ENCODE measurements at regions not wholly inside any gene's neighbourhood (a gene's known extent, or its start where the extent isn't known, plus 50 kb on each side); places are given as distances from the start of the nearest gene placed in this dataset.
A peak's percentile ranks its signal among the peaks of the same experiment; 100 is the strongest.

- Histone ChIP-seq H3K27me3 (no peaks in the 10 kb centered on the region), H3K36me3 (no peaks in the 10 kb centered on the region), H3K27ac (no peak overlapping the region), H3K4me1 (peaks cover 46% of the 10 kb centered on the region), H3K4me3 (no peak overlapping the region), H3K9me3 (no peaks in the 10 kb centered on the region)
- no peak for DNase-seq (ENCODE audit: low spot score in 2 of 2)
- 100% methylated on average over 1 of the region's 1 CpG for WGBS
- TF ChIP-seq POLR2AphosphoS5 (IDR thresholded peaks at IDR 0.05) (no peak), CTCF (IDR thresholded peaks at IDR 0.05) (no peak), POLR2A (IDR thresholded peaks at IDR 0.05) (no peak), EP300 (IDR thresholded peaks at IDR 0.05) (no peak)
Observed at GRCh38 chr4:37759833-37760232, 66.7 kb upstream of the PGM2 start.

GRCh38 chr4:37758226-37758625 lies 68.3 kb upstream of the PGM2 start:
- Histone ChIP-seq H3K36me3 (no peaks in the 10 kb centered on the region), H3K27me3 (no peaks in the 10 kb centered on the region), H3K9me3 (no peaks in the 10 kb centered on the region), H3K27ac (peak overlapping the region; percentile 67), H3K4me1 (peaks cover 46% of the 10 kb centered on the region), H3K4me3 (no peak overlapping the region)
- 28% methylated on average over 1 of the region's 1 CpG for WGBS
- no peak for DNase-seq (ENCODE audit: low spot score in 2 of 2)
- TF ChIP-seq CTCF (IDR thresholded peaks at IDR 0.05) (no peak), POLR2AphosphoS5 (IDR thresholded peaks at IDR 0.05) (peak in 2 of 3 donors; percentile 20 to 50)

- 48% methylated on average over 4 of the region's 4 CpGs for WGBS
- no peak for DNase-seq (ENCODE audit: low spot score in 2 of 2)
- Histone ChIP-seq H3K9me3 (no peaks in the 10 kb centered on the region), H3K27ac (peak overlapping the region; percentile 60), H3K27me3 (no peaks in the 10 kb centered on the region), H3K4me3 (no peak overlapping the region), H3K4me1 (peaks cover 42% of the 10 kb centered on the region), H3K36me3 (no peaks in the 10 kb centered on the region)
- no peak for TF ChIP-seq POLR2A (IDR thresholded peaks at IDR 0.05)
- no peak for TF ChIP-seq EP300 (IDR thresholded peaks at IDR 0.05)
- no peak for TF ChIP-seq CTCF (IDR thresholded peaks at IDR 0.05)
- no peak for TF ChIP-seq POLR2AphosphoS5 (IDR thresholded peaks at IDR 0.05)
Observed at GRCh38 chr4:37757761-37758160, 68.7 kb upstream of the PGM2 start.

- Histone ChIP-seq H3K9me3 (no peaks in the 10 kb centered on the region), H3K27ac (peak overlapping the region; percentile 60)
Observed at GRCh38 chr4:37757121-37757520, 69.4 kb upstream of the PGM2 start.

More at GRCh38 chr4:37757121-37757520, 69.4 kb upstream of the PGM2 start:
- no peaks in the 10 kb centered on the region for H3K27me3 ChIP-seq
- H3K4me3 ChIP-seq, result no peak overlapping the region
- TF ChIP-seq EP300 (IDR thresholded peaks at IDR 0.05), result no peak
- TF ChIP-seq POLR2A (IDR thresholded peaks at IDR 0.05), result no peak
- no peak for TF ChIP-seq CTCF (IDR thresholded peaks at IDR 0.05)
- TF ChIP-seq POLR2AphosphoS5 (IDR thresholded peaks at IDR 0.05), result no peak
- WGBS, result 48% methylated on average over 5 of the region's 5 CpGs
- peaks cover 40% of the 10 kb centered on the region for H3K4me1 ChIP-seq
- no peak for DNase-seq (ENCODE audit: low spot score in 2 of 2)
- no peaks in the 10 kb centered on the region for H3K36me3 ChIP-seq

Data from suprapubic skin (tissue), 4 donors.